ENCODE measurements at regions not wholly inside any gene's neighbourhood (a gene's known extent, or its start where the extent isn't known, plus 50 kb on each side); places are given as distances from the start of the nearest gene placed in this dataset.

GRCh38 chr1:218953386-218953785 lies 220.3 kb upstream of the LYPLAL1 start:
- ChIA-PET CTCF (no interaction called here), POLR2A (no interaction called here)

- ChIA-PET POLR2A (no interaction called here), CTCF (no interaction called here)
These were observed 215.7 kb upstream of the LYPLAL1 start for GRCh38 chr1:218957971-218958370.

- POLR2A ChIA-PET, result no interaction called here
- CTCF ChIA-PET, result no interaction called here
These were observed 213.9 kb upstream of the LYPLAL1 start for GRCh38 chr1:218959784-218960183.

- ChIA-PET CTCF (no interaction called here), POLR2A (no interaction called here)
These were observed 209.1 kb upstream of the LYPLAL1 start for GRCh38 chr1:218964471-218965185.

GRCh38 chr1:218965821-218966220 lies 207.9 kb upstream of the LYPLAL1 start:
- POLR2A ChIA-PET, result no interaction called here
- CTCF ChIA-PET, result no interaction called here

GRCh38 chr1:218967254-218967653 lies 206.4 kb upstream of the LYPLAL1 start:
- CTCF ChIA-PET, result no interaction called here
- POLR2A ChIA-PET, result no interaction called here

GRCh38 chr1:218967836-218968235 lies 205.8 kb upstream of the LYPLAL1 start:
- CTCF ChIA-PET, result no interaction called here
- POLR2A ChIA-PET, result no interaction called here

- POLR2A ChIA-PET, result no interaction called here
- CTCF ChIA-PET, result no interaction called here
These were observed 204.7 kb upstream of the LYPLAL1 start for GRCh38 chr1:218969006-218969405.

GRCh38 chr1:218970397-218970990 lies 203.2 kb upstream of the LYPLAL1 start:
- CTCF ChIA-PET, result no interaction called here
- POLR2A ChIA-PET, result no interaction called here

GRCh38 chr1:218971156-218971555 lies 202.5 kb upstream of the LYPLAL1 start:
- ChIA-PET CTCF (no interaction called here), POLR2A (no interaction called here)

- CTCF ChIA-PET, result no interaction called here
- POLR2A ChIA-PET, result no interaction called here
These were observed 192.8 kb upstream of the LYPLAL1 start for GRCh38 chr1:218980881-218981280.

GRCh38 chr1:218982482-218982881 lies 191.2 kb upstream of the LYPLAL1 start:
- CTCF ChIA-PET, result no interaction called here

GRCh38 chr1:218983433-218983832 lies 190.2 kb upstream of the LYPLAL1 start:
- ChIA-PET CTCF (no interaction called here), POLR2A (no interaction called here)

More at GRCh38 chr1:218982482-218982881, 191.2 kb upstream of the LYPLAL1 start:
- POLR2A ChIA-PET, result no interaction called here

- POLR2A ChIA-PET, result no interaction called here
- CTCF ChIA-PET, result no interaction called here
These were observed 189.8 kb upstream of the LYPLAL1 start for GRCh38 chr1:218983848-218984247.

- ChIA-PET POLR2A (no interaction called here), CTCF (no interaction called here)
These were observed 188.2 kb upstream of the LYPLAL1 start for GRCh38 chr1:218985424-218985984.

GRCh38 chr1:218986816-218987215 lies 186.9 kb upstream of the LYPLAL1 start:
- CTCF ChIA-PET, result no interaction called here
- POLR2A ChIA-PET, result no interaction called here

GRCh38 chr1:218990019-218990418 lies 183.7 kb upstream of the LYPLAL1 start:
- CTCF ChIA-PET, result no interaction called here
- POLR2A ChIA-PET, result no interaction called here

- ChIA-PET POLR2A (no interaction called here), CTCF (interaction anchor here (0.5 kb wide), 1 partner anchor 468 kb away, joined by 3 read pairs; no protein-coding TSS in a partner anchor)
These were observed 182.6 kb upstream of the LYPLAL1 start for GRCh38 chr1:218991089-218991488.

GRCh38 chr1:218994615-218995014 lies 179.1 kb upstream of the LYPLAL1 start:
- CTCF ChIA-PET, result no interaction called here
- POLR2A ChIA-PET, result no interaction called here

- POLR2A ChIA-PET, result no interaction called here
These were observed 178.5 kb upstream of the LYPLAL1 start for GRCh38 chr1:218995091-218995665.

GRCh38 chr1:218996362-218996761 lies 177.3 kb upstream of the LYPLAL1 start:
- POLR2A ChIA-PET, result no interaction called here
- CTCF ChIA-PET, result no interaction called here

More at GRCh38 chr1:218995091-218995665, 178.5 kb upstream of the LYPLAL1 start:
- CTCF ChIA-PET, result no interaction called here

GRCh38 chr1:219000005-219000404 lies 173.7 kb upstream of the LYPLAL1 start:
- POLR2A ChIA-PET, result no interaction called here
- CTCF ChIA-PET, result no interaction called here

All from activated CD8-positive, alpha-beta memory T cell treated with anti-CD3 and anti-CD28 coated beads for 36 hours (primary cell).